B cell (primary cell): ENCODE measurements at regions not wholly inside any gene's neighbourhood (a gene's known extent, or its start where the extent isn't known, plus 50 kb on each side); places are given as distances from the start of the nearest gene placed in this dataset. TPM values are rescaled to one million over a fixed set of nuclear protein-coding genes. Genes with fewer than 3 reads are reported as not detected.
"Not testable (repeated sequence)": the region's sequence is repeated elsewhere in the genome, so short reads cannot be mapped to it uniquely, and the experiment has no call there.

Source experiments
- ATAC-seq: fragments of 200-7000 bp; cut with Tn5 transposase; one replicate; pipeline ENCODE4 v1.10.0; 2021; ENCODE audit warnings: low read depth, mild to moderate bottlenecking, moderate number of reproducible peaks, moderate library complexity
- CTCF ChIA-PET: fragments of 350-600 bp; sonication (Branson Sonifier 250); formaldehyde crosslinking; loops from one replicate; lab custom pipeline; 2021; ENCODE audit warnings: antibody characterized with exemption, inconsistent platforms; lab: Charles Lee
- POLR2A ChIA-PET: fragments of 350-600 bp; sonication (Branson Sonifier 250); formaldehyde crosslinking; loops from one replicate; lab custom pipeline; 2021; ENCODE audit warnings: antibody characterized with exemption; lab: Charles Lee
- DNase-seq: peaks from one replicate; pipeline ENCODE4 v3.0.0; 2013
- H2AFZ ChIP-seq: 2 replicates; pipeline ENCODE4 v1.6.1; 2012; ENCODE audit warnings: mild to moderate bottlenecking, low read depth, low read length; ENCODE audit not compliant: insufficient read depth, poor library complexity, severe bottlenecking
- H3K27ac ChIP-seq, 2 donors: 1 replicate in 1 of 2; 2 replicates in 1 of 2; pipeline ENCODE4 v1.5.1; 2012 to 2013; ENCODE audit warnings: low read length in 2 of 2, mild to moderate bottlenecking in 2 of 2, moderate library complexity in 1 of 2
- H3K27me3 ChIP-seq, 4 experiments: fragments of 200-600 bp in 1 of 4; sonication (generic) in 1 of 4; replicated peaks in 1 of 4; 1 replicate in 2 of 4; 2 replicates in 2 of 4; pipeline versions ENCODE4 v1.6.1 to v1.7.0; 2013 to 2016; ENCODE audit warnings: low read length in 3 of 4, mild to moderate bottlenecking in 2 of 4, mixed read lengths in 1 of 4, moderate library complexity in 1 of 4; ENCODE audit not compliant: insufficient read depth in 4 of 4, control insufficient read depth in 3 of 4; ENCODE audit errors: control extremely low read depth in 1 of 4
- H3K36me3 ChIP-seq, 2 experiments: replicated peaks in 1 of 2; 1 replicate in 1 of 2; 2 replicates in 1 of 2; pipeline versions ENCODE4 v1.6.1 to v1.7.1; 2013; ENCODE audit warnings: low read length in 1 of 2; ENCODE audit not compliant: insufficient read depth in 2 of 2, control insufficient read depth in 1 of 2; ENCODE audit errors: control extremely low read depth in 1 of 2, extremely low read depth in 1 of 2
- H3K4me1 ChIP-seq, 2 donors: fragments of 200-600 bp in 1 of 2; sonication (generic) in 1 of 2; 1 replicate in 1 of 2; 2 replicates in 1 of 2; pipeline versions ENCODE4 v1.5.1 to v1.6.1; 2013 to 2017; ENCODE audit warnings: low read length in 2 of 2; ENCODE audit not compliant: control insufficient read depth in 2 of 2, insufficient read depth in 2 of 2
- H3K4me2 ChIP-seq: replicated peaks from 2 replicates; pipeline ENCODE3; 2012; ENCODE audit warnings: mild to moderate bottlenecking, low read depth, low read length; ENCODE audit not compliant: poor library complexity, severe bottlenecking
- H3K4me3 ChIP-seq, 5 experiments: fragments of 200-600 bp in 1 of 5; sonication (generic) in 1 of 5; 1 replicate in 3 of 5; 2 replicates in 2 of 5; pipeline versions ENCODE4 v1.5.1 to v1.7.0; 2011 to 2016; ENCODE audit warnings: low read length in 4 of 5, mild to moderate bottlenecking in 4 of 5, low read depth in 2 of 5, control low read depth in 1 of 5, moderate library complexity in 1 of 5; ENCODE audit not compliant: insufficient read depth in 1 of 5; ENCODE audit errors: control extremely low read depth in 1 of 5, extremely low read depth in 1 of 5
- H3K79me2 ChIP-seq: fragments of 200-600 bp; sonication (generic); one replicate; pipeline ENCODE4 v1.6.0; 2016; ENCODE audit warnings: low read length; ENCODE audit not compliant: control insufficient read depth, insufficient read depth
- H3K9ac ChIP-seq: fragments of 200-600 bp; sonication (generic); 2 replicates; pipeline ENCODE4 v1.6.1; 2017; ENCODE audit warnings: mild to moderate bottlenecking, low read length, moderate library complexity
- H3K9me3 ChIP-seq, 3 donors: one replicate each; pipeline versions ENCODE4 v1.6.1 to v1.7.1; 2013; ENCODE audit warnings: low read length in 2 of 3; ENCODE audit not compliant: control insufficient read depth in 2 of 3, insufficient read depth in 1 of 3; ENCODE audit errors: control extremely low read depth in 1 of 3
- H4K20me1 ChIP-seq: 2 replicates; pipeline ENCODE4 v1.6.0; 2012; ENCODE audit warnings: mild to moderate bottlenecking, low read length; ENCODE audit not compliant: insufficient read depth, control insufficient read depth, poor library complexity, severe bottlenecking
- H3K27ac Mint-ChIP-seq: one replicate; pipeline ENCODE4 v1.8.0; 2021; ENCODE audit warnings: mixed read lengths
- H3K27me3 Mint-ChIP-seq: one replicate; pipeline ENCODE4 v1.8.0; 2021; ENCODE audit warnings: mixed read lengths
- H3K4me1 Mint-ChIP-seq: one replicate; pipeline ENCODE4 v1.8.0; 2021; ENCODE audit warnings: mixed read lengths
- H3K4me3 Mint-ChIP-seq: one replicate; pipeline ENCODE4 v1.8.0; 2021; ENCODE audit warnings: mixed read lengths
- H3K9me3 Mint-ChIP-seq: one replicate; pipeline ENCODE4 v1.8.0; 2022; ENCODE audit warnings: mixed read lengths; ENCODE audit not compliant: insufficient read depth
- CTCF ChIP-seq: fragments of 200-600 bp; IDR thresholded peaks from one replicate; pipeline ENCODE4 v1.8.0; 2022; ENCODE audit warnings: antibody characterized with exemption, mild to moderate bottlenecking
- WGBS: methylation state at CpG from one replicate; pipeline ENCODE4 v1.1.5; 2013; ENCODE audit warnings: missing lambda C conversion rate; ENCODE audit not compliant: insufficient coverage; 5-methylcytosine and 5-hydroxymethylcytosine counted together
- intact Hi-C: fragments of 100-400 bp; cut with micrococcal nuclease; formaldehyde crosslinking; loops from one replicate; pipeline ENCODE4 v1.10.0; 2022
- small RNA-seq: library from RNA; depleted of rRNA; stranded (forward); fragments of <200 nt; gene quantifications from one replicate; pipeline ENCODE3, GENCODE V24; 2012; ENCODE audit warnings: low replicate concordance, low read depth; ENCODE audit not compliant: insufficient read length

GRCh38 chr16:33063365-33064170 is 130.5 kb upstream of the TP53TG3C start:
- ATAC-seq, H3K27ac ChIP-seq, H3K4me3 Mint-ChIP-seq, POLR2A ChIA-PET, H3K79me2 ChIP-seq, H4K20me1 ChIP-seq, intact Hi-C loops, H3K27me3 ChIP-seq, H3K4me1 Mint-ChIP-seq, H3K36me3 ChIP-seq, H3K9me3 ChIP-seq, H3K9me3 Mint-ChIP-seq, H2AFZ ChIP-seq, CTCF ChIA-PET, H3K4me2 ChIP-seq, H3K4me3 ChIP-seq, H3K27me3 Mint-ChIP-seq, H3K9ac ChIP-seq, H3K27ac Mint-ChIP-seq, DNase-seq, H3K4me1 ChIP-seq: not testable (repeated sequence)
- TF ChIP-seq CTCF = peak; percentile 9
- WGBS = no CpG with 5 or more reads among the region's 1 CpG

GRCh38 chr16:33064454-33065073 is 129.5 kb upstream of the TP53TG3C start:
- H3K4me1 Mint-ChIP-seq, H3K9ac ChIP-seq, H3K36me3 ChIP-seq, H3K4me2 ChIP-seq, POLR2A ChIA-PET, CTCF ChIA-PET, intact Hi-C loops, H3K9me3 ChIP-seq, H3K4me1 ChIP-seq, H3K4me3 Mint-ChIP-seq, H3K79me2 ChIP-seq, H3K27me3 ChIP-seq, H4K20me1 ChIP-seq, ATAC-seq, H3K9me3 Mint-ChIP-seq, DNase-seq, H2AFZ ChIP-seq, H3K27me3 Mint-ChIP-seq, H3K4me3 ChIP-seq, H3K27ac Mint-ChIP-seq, H3K27ac ChIP-seq: not testable (repeated sequence)
- WGBS = 80% methylated on average over 2 of the region's 2 CpGs

Small RNA genes lying in the stretch of these regions (small RNA-seq; reads per million reads assigned to genes)
- gene AC145350.3 = not detected
